CD4-positive, alpha-beta T cell treated with Interleukin-21 for 1 hour (primary cell): ENCODE measurements at regions not wholly inside any gene's neighbourhood (a gene's known extent, or its start where the extent isn't known, plus 50 kb on each side); places are given as distances from the start of the nearest gene placed in this dataset.
"Not testable (repeated sequence)": the region's sequence is repeated elsewhere in the genome, so short reads cannot be mapped to it uniquely, and the experiment has no call there.

Experiments used
- DNase-seq: peaks from one replicate; pipeline ENCODE4 v3.0.0-alpha.2; 2020

GRCh38 chr1:88608139-88608943 lies 75.7 kb upstream of the PKN2 start:
- DNase-seq, result peak; percentile 33

DNA sequence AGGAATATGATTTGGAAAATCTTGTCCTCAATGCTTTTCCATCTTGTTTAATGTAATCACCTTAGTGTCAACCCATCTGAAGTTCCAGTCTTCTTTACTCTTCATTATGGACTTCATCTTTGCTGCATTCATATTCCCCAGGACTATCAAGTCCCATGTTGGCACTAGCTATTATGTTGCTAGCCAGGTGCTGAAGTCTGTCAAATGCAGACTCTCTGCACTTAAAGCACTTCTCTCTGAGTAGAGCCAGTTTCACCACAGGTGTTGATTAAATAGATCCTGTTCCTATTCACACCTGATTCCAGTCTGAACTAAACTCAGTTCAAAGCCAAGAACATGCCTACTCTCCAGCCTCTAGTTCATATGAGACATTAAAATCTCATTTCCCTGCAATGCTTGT lies 75.0 kb upstream of the PKN2 start:
- DNase-seq, result no peak

DNA sequence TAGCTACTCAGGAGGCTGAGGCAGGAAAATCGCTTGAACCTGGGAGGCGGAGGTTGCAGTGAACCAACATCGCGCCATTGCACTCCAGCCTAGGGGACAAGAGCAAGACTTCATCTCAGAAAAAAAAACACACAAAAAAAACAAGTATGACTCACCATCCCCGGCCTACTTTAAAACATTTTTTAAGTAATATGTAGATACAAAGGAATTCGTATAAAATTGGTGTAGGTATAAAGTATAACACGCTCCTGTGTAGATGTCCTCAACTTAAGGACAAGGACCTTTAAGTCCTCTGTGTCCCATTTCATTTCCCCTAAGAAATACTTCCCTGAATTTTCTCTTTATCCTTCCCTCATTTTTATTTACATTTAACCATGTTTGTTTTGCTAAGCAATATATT lies 73.4 kb upstream of the PKN2 start:
- DNase-seq, result no peak

DNA sequence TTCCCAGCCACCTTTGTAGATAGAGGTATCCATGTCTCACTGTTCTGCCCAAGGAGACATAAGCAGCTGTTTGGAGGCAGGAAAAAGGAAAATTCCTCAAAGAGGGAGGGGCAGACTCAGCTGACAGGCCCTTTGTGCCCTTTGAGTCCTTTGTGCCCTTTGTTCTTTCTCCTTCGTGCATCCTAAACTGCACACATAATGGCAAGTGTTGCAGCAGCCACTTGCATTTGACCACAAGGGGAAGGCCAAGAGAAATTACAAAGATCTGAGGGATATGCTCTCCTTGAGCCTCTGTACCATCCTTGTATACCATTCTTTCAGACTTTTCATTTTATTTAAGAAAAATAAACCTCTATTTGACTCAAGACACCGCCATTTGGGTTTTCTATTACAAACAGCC lies 71.8 kb upstream of the PKN2 start:
- DNase-seq, result no peak

GRCh38 chr1:88612773-88613172 lies 71.3 kb upstream of the PKN2 start:
- DNase-seq, result no peak

DNA sequence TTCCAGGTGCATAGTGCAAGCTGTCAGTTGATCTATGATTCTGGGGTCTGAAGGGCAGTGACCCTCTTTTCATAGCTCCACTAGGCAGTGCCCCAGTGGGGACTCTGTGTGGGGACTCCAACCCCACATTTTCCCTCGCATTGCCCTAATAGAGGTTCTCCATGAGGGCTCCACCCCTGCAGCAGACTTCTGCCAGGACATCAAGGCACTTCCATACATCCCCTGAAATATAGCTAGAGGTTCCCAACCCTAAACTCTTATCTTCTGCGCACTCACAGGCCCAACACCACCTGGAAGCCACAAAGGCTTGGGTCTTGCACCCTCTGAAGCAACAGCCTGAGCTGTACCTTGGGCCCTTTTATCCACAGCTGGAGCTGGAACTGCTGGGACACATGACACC lies 65.7 kb upstream of the PKN2 start:
- DNase-seq, result no peak

GRCh38 chr1:88623101-88623500 lies 61.0 kb upstream of the PKN2 start:
- DNase-seq, result not testable (repeated sequence)
